Activated B cell treated with CpG ODN at 0.5 μM for 24 hours (primary cell): ENCODE measurements at regions not wholly inside any gene's neighbourhood (a gene's known extent, or its start where the extent isn't known, plus 50 kb on each side); places are given as distances from the start of the nearest gene placed in this dataset.
"Not testable (repeated sequence)": the region's sequence is repeated elsewhere in the genome, so short reads cannot be mapped to it uniquely, and the experiment has no call there.

Experiments used
- ATAC-seq: fragments of 200-7000 bp; cut with Tn5 transposase; one replicate; pipeline ENCODE4 v1.10.0; 2021; ENCODE audit warnings: low read depth, mild to moderate bottlenecking, moderate library complexity
- CTCF ChIA-PET: fragments of 350-600 bp; sonication (Branson Sonifier 250); formaldehyde crosslinking; loops from one replicate; lab custom pipeline; 2021; ENCODE audit warnings: antibody characterized with exemption; lab: Charles Lee
- POLR2A ChIA-PET: fragments of 350-600 bp; sonication (Branson Sonifier 250); formaldehyde crosslinking; loops from one replicate; lab custom pipeline; 2021; ENCODE audit warnings: antibody characterized with exemption; lab: Charles Lee
- DNase-seq: peaks from one replicate; pipeline ENCODE4 v3.0.0; 2022
- H3K27ac Mint-ChIP-seq: one replicate; pipeline ENCODE4 v1.8.0; 2020; ENCODE audit warnings: mixed read lengths
- H3K27me3 Mint-ChIP-seq: one replicate; pipeline ENCODE4 v1.8.0; 2021; ENCODE audit warnings: mixed read lengths
- H3K36me3 Mint-ChIP-seq: one replicate; pipeline ENCODE4 v1.8.0; 2021; ENCODE audit warnings: low read depth, mixed read lengths
- H3K4me1 Mint-ChIP-seq: one replicate; pipeline ENCODE4 v1.8.0; 2021; ENCODE audit warnings: mixed read lengths
- H3K4me3 Mint-ChIP-seq: one replicate; pipeline ENCODE4 v1.8.0; 2020; ENCODE audit warnings: mild to moderate bottlenecking, mixed read lengths
- H3K9me3 Mint-ChIP-seq: one replicate; pipeline ENCODE4 v1.8.0; 2020; ENCODE audit warnings: mixed read lengths
- CTCF ChIP-seq: fragments of 200-600 bp; IDR thresholded peaks from one replicate; pipeline ENCODE4 v1.8.0; 2022; ENCODE audit warnings: antibody characterized with exemption, mild to moderate bottlenecking
- intact Hi-C: fragments of 100-400 bp; cut with micrococcal nuclease; formaldehyde crosslinking; loops from one replicate; pipeline ENCODE4 v1.15.1; 2024

- no peaks in the 10 kb centered on the region for H3K36me3 Mint-ChIP-seq
- H3K4me1 Mint-ChIP-seq = no peaks in the 10 kb centered on the region
- ChIA-PET POLR2A (no interaction called here), CTCF (no interaction called here)
- H3K4me3 Mint-ChIP-seq = no peak overlapping the region
- ATAC-seq = no peak
- no peaks in the 10 kb centered on the region for H3K27me3 Mint-ChIP-seq
- no peak overlapping the region for H3K27ac Mint-ChIP-seq
- TF ChIP-seq CTCF = no peak
- H3K9me3 Mint-ChIP-seq = no peaks in the 10 kb centered on the region
- DNase-seq = no peak
- intact Hi-C loops = no loop called here
Observed at GRCh38 chr2:122329278-122329677, 573.8 kb downstream of the TSN start.

- intact Hi-C loops = no loop called here
- no peaks in the 10 kb centered on the region for H3K27me3 Mint-ChIP-seq
- ATAC-seq = no peak
- H3K9me3 Mint-ChIP-seq = no peaks in the 10 kb centered on the region
- no peaks in the 10 kb centered on the region for H3K4me1 Mint-ChIP-seq
- ChIA-PET CTCF (no interaction called here), POLR2A (no interaction called here)
- no peak overlapping the region for H3K27ac Mint-ChIP-seq
- no peak overlapping the region for H3K4me3 Mint-ChIP-seq
- no peak for TF ChIP-seq CTCF
- H3K36me3 Mint-ChIP-seq = no peaks in the 10 kb centered on the region
- DNase-seq = no peak
Observed at GRCh38 chr2:122333932-122334331, 578.5 kb downstream of the TSN start.

- Mint-ChIP-seq H3K27ac (no peak overlapping the region), H3K4me3 (no peak overlapping the region), H3K27me3 (no peaks in the 10 kb centered on the region), H3K36me3 (no peaks in the 10 kb centered on the region), H3K9me3 (peaks cover 2% of the 10 kb centered on the region), H3K4me1 (no peaks in the 10 kb centered on the region)
- ChIA-PET POLR2A (no interaction called here), CTCF (no interaction called here)
- intact Hi-C loops = no loop called here
- DNase-seq (no peak), ATAC-seq (no peak)
- TF ChIP-seq CTCF = no peak
Observed at GRCh38 chr2:122338000-122338399, 582.5 kb downstream of the TSN start.

- H3K27me3 Mint-ChIP-seq = no peaks in the 10 kb centered on the region
- H3K36me3 Mint-ChIP-seq = no peaks in the 10 kb centered on the region
- no peaks in the 10 kb centered on the region for H3K4me1 Mint-ChIP-seq
- H3K9me3 Mint-ChIP-seq = peaks cover 3% of the 10 kb centered on the region
- TF ChIP-seq CTCF = no peak
- H3K27ac Mint-ChIP-seq = no peak overlapping the region
- no peak overlapping the region for H3K4me3 Mint-ChIP-seq
- CTCF ChIA-PET = no interaction called here
- intact Hi-C loops = no loop called here
- ATAC-seq = no peak
- DNase-seq = no peak
- POLR2A ChIA-PET = no interaction called here
Observed at GRCh38 chr2:122340246-122340645, 584.8 kb downstream of the TSN start.

- Mint-ChIP-seq H3K27ac (no peak overlapping the region), H3K4me1 (no peaks in the 10 kb centered on the region), H3K36me3 (no peaks in the 10 kb centered on the region), H3K9me3 (peaks cover 5% of the 10 kb centered on the region), H3K27me3 (no peaks in the 10 kb centered on the region), H3K4me3 (no peak overlapping the region)
- CTCF ChIA-PET = no interaction called here
- DNase-seq (no peak), ATAC-seq (no peak)
- TF ChIP-seq CTCF = no peak
- POLR2A ChIA-PET = no interaction called here
- intact Hi-C loops = no loop called here
Observed at GRCh38 chr2:122341007-122341406, 585.6 kb downstream of the TSN start.

- CTCF ChIA-PET, H3K4me3 Mint-ChIP-seq, H3K9me3 Mint-ChIP-seq, POLR2A ChIA-PET, DNase-seq, H3K4me1 Mint-ChIP-seq, ATAC-seq, H3K27ac Mint-ChIP-seq, intact Hi-C loops, H3K36me3 Mint-ChIP-seq, H3K27me3 Mint-ChIP-seq: not testable (repeated sequence)
Observed at GRCh38 chr2:122352151-122352550, 596.7 kb downstream of the TSN start.
